ENCODE measurements at regions not wholly inside any gene's neighbourhood (a gene's known extent, or its start where the extent isn't known, plus 50 kb on each side); places are given as distances from the start of the nearest gene placed in this dataset.

DNA sequence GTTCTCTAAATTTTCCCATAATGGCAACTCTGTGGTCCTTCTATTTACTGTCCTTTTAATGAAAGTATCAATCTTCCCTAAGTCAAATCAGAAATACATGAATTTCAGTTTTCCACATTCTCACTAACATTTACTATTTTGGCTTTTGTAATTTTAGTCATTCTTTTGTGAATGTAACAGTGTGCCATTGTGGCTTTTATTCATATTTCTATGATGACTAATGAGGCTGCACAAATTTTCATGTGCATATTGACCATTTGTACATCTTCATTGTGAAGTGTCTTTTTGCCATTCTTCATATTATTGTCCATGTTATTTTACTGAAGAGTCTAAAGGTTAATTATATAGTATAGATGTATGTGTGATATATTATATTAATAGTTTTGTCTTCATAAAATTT, 431.0 kb upstream of the BRINP3 start:
- no peak overlapping the region for H3K4ac ChIP-seq (ENCODE audit: low read depth, low read length)
- no peaks in the 10 kb centered on the region for H4K20me1 ChIP-seq (ENCODE audit: insufficient read depth, low read length)
- no peak overlapping the region for H2AK5ac ChIP-seq (ENCODE audit: low read depth, low read length)
- no TSS peak for BruUV-seq (replicated peaks)
- TF ChIP-seq USF2 (IDR thresholded peaks at IDR 0.05; ENCODE audit: low read depth, low read length) (no peak), BHLHE40 (IDR thresholded peaks at IDR 0.05; ENCODE audit: low read depth, low read length) (0 out of 2 replicates have a peak, but pooled peaks have one; percentile 8)
- no peaks in the 10 kb centered on the region for H3K36me3 ChIP-seq (ENCODE audit: control insufficient read depth, insufficient read depth, low read length)
- no peak overlapping the region for H2BK20ac ChIP-seq (ENCODE audit: low read depth, low read length)
- no peaks in the 10 kb centered on the region for H3K27me3 ChIP-seq (ENCODE audit: control insufficient read depth, insufficient read depth, low read length)
- no peak overlapping the region for H3K23ac ChIP-seq (ENCODE audit: low read depth, low read length)
- H4K8ac ChIP-seq (ENCODE audit: low read depth in 2 of 2, low read length in 2 of 2): no peak overlapping the region
- no peak overlapping the region for H3K18ac ChIP-seq (ENCODE audit: low read depth, low read length)
- in situ Hi-C loops (cut with MboI; ENCODE audit: low sequenced_read_pairs): no loop called here
- H2AK9ac ChIP-seq (replicated peaks; ENCODE audit: low read depth, low read length, poor library complexity): no peak overlapping the region
- H4K5ac ChIP-seq (ENCODE audit: low read depth, low read length): no peak overlapping the region
- no peak overlapping the region for H3K9ac ChIP-seq (ENCODE audit: low read depth, low read length)
- H3K4me3 ChIP-seq (ENCODE audit: insufficient read depth, low read depth, low read length): no peak overlapping the region
- no peak overlapping the region for H2AFZ ChIP-seq (replicated peaks; ENCODE audit: low read length, poor library complexity)
- no peak overlapping the region for H3K14ac ChIP-seq (replicated peaks; ENCODE audit: low read depth, low read length)
- H2BK120ac ChIP-seq (ENCODE audit: low read depth, low read length): no peak overlapping the region
- H3K9me3 ChIP-seq (ENCODE audit: control insufficient read depth, insufficient read depth, low read length): no peaks in the 10 kb centered on the region
- no peak overlapping the region for H2BK15ac ChIP-seq (ENCODE audit: low read depth, low read length)
- H4K91ac ChIP-seq (ENCODE audit: insufficient read depth, low read depth, low read length): no peak overlapping the region
- dilution Hi-C loops (cut with HindIII; ENCODE audit: low sequenced_read_pairs, unreplicated experiment): no loop called here
- intact Hi-C loops (cut with micrococcal nuclease): no loop called here
- peak; percentile 61 for DNase-seq
- no peak for ATAC-seq (ENCODE audit: low read depth)
- no peaks in the 10 kb centered on the region for H3K79me1 ChIP-seq (ENCODE audit: low read depth in 1 of 2, low read length in 2 of 2)
- peaks cover 4% of the 10 kb centered on the region; the same call in 1 of the 2 replicates for H3K9me1 ChIP-seq (ENCODE audit: insufficient read depth, low read length)
- no peak overlapping the region for H3K56ac ChIP-seq (ENCODE audit: extremely low read depth, insufficient read depth, low read length)
- CTCF ChIA-PET: no interaction called here
- no peak overlapping the region for H3K4me2 ChIP-seq (ENCODE audit: low read depth, low read length)
- H3K4me1 ChIP-seq (ENCODE audit: control insufficient read depth, insufficient read depth, low read length): no peaks in the 10 kb centered on the region; the same call in 1 of the 2 replicates
- H2BK5ac ChIP-seq (ENCODE audit: low read depth, low read length, poor library complexity, severe bottlenecking): no peak overlapping the region
- POLR2A ChIA-PET (ENCODE audit: unreplicated experiment): no interaction called here
- H3K27ac ChIP-seq (ENCODE audit: insufficient read depth, low read length): no peak overlapping the region

Data from IMR-90 (cell line).